WTC11 (cell line): ENCODE measurements at regions not wholly inside any gene's neighbourhood (a gene's known extent, or its start where the extent isn't known, plus 50 kb on each side); places are given as distances from the start of the nearest gene placed in this dataset.

Experiments used
- CREM ChIP-seq: sonication (generic); formaldehyde crosslinking; IDR thresholded peaks from 2 replicates; pipeline ENCODE4 v1.8.1; 2022; ENCODE audit warnings: mild to moderate bottlenecking, missing genetic modification reagents, moderate library complexity
- CTCF ChIP-seq: fragments of 200-600 bp; IDR thresholded peaks from 2 replicates; pipeline ENCODE4 v1.8.0; 2022; ENCODE audit warnings: antibody characterized with exemption
- FOXK1 ChIP-seq: sonication (generic); formaldehyde crosslinking; IDR thresholded peaks from 2 replicates; pipeline ENCODE4 v1.8.0; 2022; ENCODE audit warnings: mild to moderate bottlenecking, moderate library complexity, missing genetic modification reagents
- FOXP1 ChIP-seq: sonication (generic); formaldehyde crosslinking; IDR thresholded peaks from 2 replicates; pipeline ENCODE4 v1.8.0; 2022; ENCODE audit warnings: missing genetic modification reagents, mild to moderate bottlenecking, moderate library complexity, borderline replicate concordance
- GABPB1 ChIP-seq: sonication (generic); formaldehyde crosslinking; IDR thresholded peaks from 2 replicates; pipeline ENCODE4 v1.8.1; 2023; ENCODE audit warnings: mild to moderate bottlenecking, missing genetic modification reagents
- MYBL2 ChIP-seq: sonication (generic); formaldehyde crosslinking; IDR thresholded peaks from 2 replicates; pipeline ENCODE4 v1.8.1; 2023; ENCODE audit warnings: mild to moderate bottlenecking, moderate library complexity, missing genetic modification reagents
- NR1H2 ChIP-seq: sonication (generic); formaldehyde crosslinking; IDR thresholded peaks from 2 replicates; pipeline ENCODE4 v1.9.0; 2021; ENCODE audit warnings: mild to moderate bottlenecking, moderate library complexity, missing genetic modification reagents
- NR3C1 ChIP-seq: sonication (generic); formaldehyde crosslinking; conservative IDR thresholded peaks from 2 replicates; pipeline ENCODE4 v1.8.1; 2023; ENCODE audit warnings: low read depth, mild to moderate bottlenecking, missing genetic modification reagents
- TF ChIP-seq, protein P1 (sequence below): sonication (generic); formaldehyde crosslinking; IDR thresholded peaks from 2 replicates; pipeline ENCODE4 v1.8.1; 2023; ENCODE audit warnings: mild to moderate bottlenecking, missing genetic modification reagents
- TF ChIP-seq, protein P2 (sequence below): sonication (generic); formaldehyde crosslinking; IDR thresholded peaks from 2 replicates; pipeline ENCODE4 v1.8.0; 2023; ENCODE audit warnings: missing genetic modification reagents
- TF ChIP-seq, protein P3 (sequence below): sonication (generic); formaldehyde crosslinking; IDR thresholded peaks from 2 replicates; pipeline ENCODE4 v1.8.1; 2022; ENCODE audit warnings: missing genetic modification reagents, borderline replicate concordance

- no peak for TF ChIP-seq CTCF
- TF ChIP-seq, protein P1, sequence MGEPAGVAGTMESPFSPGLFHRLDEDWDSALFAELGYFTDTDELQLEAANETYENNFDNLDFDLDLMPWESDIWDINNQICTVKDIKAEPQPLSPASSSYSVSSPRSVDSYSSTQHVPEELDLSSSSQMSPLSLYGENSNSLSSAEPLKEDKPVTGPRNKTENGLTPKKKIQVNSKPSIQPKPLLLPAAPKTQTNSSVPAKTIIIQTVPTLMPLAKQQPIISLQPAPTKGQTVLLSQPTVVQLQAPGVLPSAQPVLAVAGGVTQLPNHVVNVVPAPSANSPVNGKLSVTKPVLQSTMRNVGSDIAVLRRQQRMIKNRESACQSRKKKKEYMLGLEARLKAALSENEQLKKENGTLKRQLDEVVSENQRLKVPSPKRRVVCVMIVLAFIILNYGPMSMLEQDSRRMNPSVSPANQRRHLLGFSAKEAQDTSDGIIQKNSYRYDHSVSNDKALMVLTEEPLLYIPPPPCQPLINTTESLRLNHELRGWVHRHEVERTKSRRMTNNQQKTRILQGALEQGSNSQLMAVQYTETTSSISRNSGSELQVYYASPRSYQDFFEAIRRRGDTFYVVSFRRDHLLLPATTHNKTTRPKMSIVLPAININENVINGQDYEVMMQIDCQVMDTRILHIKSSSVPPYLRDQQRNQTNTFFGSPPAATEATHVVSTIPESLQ (CRISPR knock-in tag) = no peak
- no peak for TF ChIP-seq FOXP1 (CRISPR knock-in tag)
- TF ChIP-seq CREM (CRISPR knock-in tag) = no peak
- TF ChIP-seq, protein P2, sequence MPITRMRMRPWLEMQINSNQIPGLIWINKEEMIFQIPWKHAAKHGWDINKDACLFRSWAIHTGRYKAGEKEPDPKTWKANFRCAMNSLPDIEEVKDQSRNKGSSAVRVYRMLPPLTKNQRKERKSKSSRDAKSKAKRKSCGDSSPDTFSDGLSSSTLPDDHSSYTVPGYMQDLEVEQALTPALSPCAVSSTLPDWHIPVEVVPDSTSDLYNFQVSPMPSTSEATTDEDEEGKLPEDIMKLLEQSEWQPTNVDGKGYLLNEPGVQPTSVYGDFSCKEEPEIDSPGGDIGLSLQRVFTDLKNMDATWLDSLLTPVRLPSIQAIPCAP = no peak
- TF ChIP-seq NR3C1 (CRISPR knock-in tag) = no peak
- no peak for TF ChIP-seq MYBL2 (CRISPR knock-in tag)
- no peak for TF ChIP-seq GABPB1 (CRISPR knock-in tag)
- no peak for TF ChIP-seq FOXK1 (CRISPR knock-in tag)
- TF ChIP-seq, protein P3, sequence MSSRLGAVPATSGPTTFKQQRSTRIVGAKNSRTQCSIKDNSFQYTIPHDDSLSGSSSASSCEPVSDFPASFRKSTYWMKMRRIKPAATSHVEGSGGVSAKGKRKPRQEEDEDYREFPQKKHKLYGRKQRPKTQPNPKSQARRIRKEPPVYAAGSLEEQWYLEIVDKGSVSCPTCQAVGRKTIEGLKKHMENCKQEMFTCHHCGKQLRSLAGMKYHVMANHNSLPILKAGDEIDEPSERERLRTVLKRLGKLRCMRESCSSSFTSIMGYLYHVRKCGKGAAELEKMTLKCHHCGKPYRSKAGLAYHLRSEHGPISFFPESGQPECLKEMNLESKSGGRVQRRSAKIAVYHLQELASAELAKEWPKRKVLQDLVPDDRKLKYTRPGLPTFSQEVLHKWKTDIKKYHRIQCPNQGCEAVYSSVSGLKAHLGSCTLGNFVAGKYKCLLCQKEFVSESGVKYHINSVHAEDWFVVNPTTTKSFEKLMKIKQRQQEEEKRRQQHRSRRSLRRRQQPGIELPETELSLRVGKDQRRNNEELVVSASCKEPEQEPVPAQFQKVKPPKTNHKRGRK (CRISPR knock-in tag) = no peak
- TF ChIP-seq NR1H2 = no peak
Observed at GRCh38 chr3:166734734-166735133, 645.4 kb downstream of the ZBBX start.
